Mesodermal cell (in vitro differentiated cells): ENCODE measurements at regions not wholly inside any gene's neighbourhood (a gene's known extent, or its start where the extent isn't known, plus 50 kb on each side); places are given as distances from the start of the nearest gene placed in this dataset.
A peak's percentile ranks its signal among the peaks of the same experiment; 100 is the strongest.

ENCODE experiments used
- H3K27ac ChIP-seq: 2 replicates; pipeline ENCODE4 v1.7.0; 2013; ENCODE audit warnings: mild to moderate bottlenecking, low read depth, low read length, moderate library complexity; ENCODE audit not compliant: severe bottlenecking
- H3K36me3 ChIP-seq: 2 replicates; pipeline ENCODE4 v1.7.1; 2013; ENCODE audit warnings: mild to moderate bottlenecking, low read length, moderate library complexity; ENCODE audit not compliant: control insufficient read depth, insufficient read depth
- H3K4me1 ChIP-seq: one replicate; pipeline ENCODE4 v1.7.1; 2013; ENCODE audit warnings: mild to moderate bottlenecking, low read length; ENCODE audit not compliant: insufficient read depth, control insufficient read depth, poor library complexity, severe bottlenecking
- H3K4me3 ChIP-seq: 2 replicates; pipeline ENCODE4 v1.7.0; 2013; ENCODE audit warnings: low read length, control low read depth, mild to moderate bottlenecking; ENCODE audit not compliant: insufficient read depth, poor library complexity, severe bottlenecking; ENCODE audit errors: extremely low read depth
- H3K9me3 ChIP-seq: 2 replicates; pipeline ENCODE4 v1.7.1; 2013; ENCODE audit warnings: mild to moderate bottlenecking, low read length, moderate library complexity; ENCODE audit not compliant: control insufficient read depth
- WGBS, 2 experiments: methylation state at CpG; one replicate each; pipeline ENCODE4 v1.1.5; 2013; ENCODE audit warnings: missing lambda C conversion rate in 2 of 2; ENCODE audit not compliant: insufficient coverage in 2 of 2; 5-methylcytosine and 5-hydroxymethylcytosine counted together

- Histone ChIP-seq H3K36me3 (no peaks in the 10 kb centered on the region), H3K4me3 (no peak overlapping the region), H3K4me1 (no peaks in the 10 kb centered on the region), H3K27ac (no peak overlapping the region), H3K9me3 (no peaks in the 10 kb centered on the region)
- 50% methylated on average over 1 of the region's 2 CpGs; no CpG with 5 or more reads in 1 of the 2 experiments for WGBS, 2 experiments
Measured at GRCh38 chrX:20639115-20639514, 372.4 kb upstream of the RPS6KA3 start.

GRCh38 chrX:20637351-20637750 lies 370.6 kb upstream of the RPS6KA3 start:
- WGBS, 2 experiments: 80% methylated on average over 2 of the region's 2 CpGs; no CpG with 5 or more reads in 1 of the 2 experiments
- no peak overlapping the region for H3K27ac ChIP-seq

GRCh38 chrX:20633451-20633850 lies 366.7 kb upstream of the RPS6KA3 start:
- no peak overlapping the region for H3K27ac ChIP-seq
- H3K36me3 ChIP-seq: no peaks in the 10 kb centered on the region
- H3K4me1 ChIP-seq: no peaks in the 10 kb centered on the region
- no peak overlapping the region for H3K4me3 ChIP-seq
- H3K9me3 ChIP-seq: no peaks in the 10 kb centered on the region
- no CpG with 5 or more reads among the region's 3 CpGs for WGBS, 2 experiments

More at GRCh38 chrX:20637351-20637750, 370.6 kb upstream of the RPS6KA3 start:
- Histone ChIP-seq H3K4me1 (no peaks in the 10 kb centered on the region), H3K9me3 (no peaks in the 10 kb centered on the region), H3K36me3 (no peaks in the 10 kb centered on the region), H3K4me3 (no peak overlapping the region)

- Histone ChIP-seq H3K9me3 (no peaks in the 10 kb centered on the region), H3K27ac (peak overlapping the region; percentile 41), H3K36me3 (no peaks in the 10 kb centered on the region), H3K4me3 (no peak overlapping the region), H3K4me1 (no peaks in the 10 kb centered on the region)
- WGBS, 2 experiments: no CpG with 5 or more reads among the region's 2 CpGs
Measured at GRCh38 chrX:20623448-20623847, 356.7 kb upstream of the RPS6KA3 start.

- no peak overlapping the region for H3K4me3 ChIP-seq
- no peaks in the 10 kb centered on the region for H3K36me3 ChIP-seq
- no CpG with 5 or more reads among the region's 2 CpGs for WGBS, 2 experiments
- H3K27ac ChIP-seq: no peak overlapping the region
- no peaks in the 10 kb centered on the region for H3K9me3 ChIP-seq
- H3K4me1 ChIP-seq: no peaks in the 10 kb centered on the region
Measured at GRCh38 chrX:20620306-20620705, 353.6 kb upstream of the RPS6KA3 start.

- H3K9me3 ChIP-seq: no peaks in the 10 kb centered on the region
- no peaks in the 10 kb centered on the region for H3K36me3 ChIP-seq
- no peak overlapping the region for H3K4me3 ChIP-seq
- no CpG with 5 or more reads among the region's 3 CpGs for WGBS, 2 experiments
- peaks cover 2% of the 10 kb centered on the region for H3K4me1 ChIP-seq
- H3K27ac ChIP-seq: no peak overlapping the region
Measured at GRCh38 chrX:20609916-20610415, 343.3 kb upstream of the RPS6KA3 start.

GRCh38 chrX:20606831-20607230 lies 340.1 kb upstream of the RPS6KA3 start:
- Histone ChIP-seq H3K4me1 (no peaks in the 10 kb centered on the region), H3K27ac (no peak overlapping the region), H3K9me3 (no peaks in the 10 kb centered on the region), H3K36me3 (no peaks in the 10 kb centered on the region), H3K4me3 (no peak overlapping the region)
- 83 to 90% methylated on average over 1 to 2 of the region's 4 CpGs for whole genome bisulfite sequencing, 2 experiments

- Histone ChIP-seq H3K4me1 (peaks cover 11% of the 10 kb centered on the region), H3K27ac (no peak overlapping the region), H3K9me3 (no peaks in the 10 kb centered on the region), H3K4me3 (no peak overlapping the region), H3K36me3 (no peaks in the 10 kb centered on the region)
- WGBS, 2 experiments: 86 to 100% methylated on average over 2 of the region's 2 CpGs
Measured at GRCh38 chrX:20596856-20597255, 330.1 kb upstream of the RPS6KA3 start.

- Histone ChIP-seq H3K4me3 (no peak overlapping the region), H3K36me3 (no peaks in the 10 kb centered on the region), H3K9me3 (no peaks in the 10 kb centered on the region), H3K4me1 (peaks cover 11% of the 10 kb centered on the region), H3K27ac (peak overlapping the region; percentile 49)
- 90 to 100% methylated on average over 1 to 4 of the region's 6 CpGs for WGBS, 2 experiments
Measured at GRCh38 chrX:20595928-20596575, 329.3 kb upstream of the RPS6KA3 start.

- Histone ChIP-seq H3K36me3 (no peaks in the 10 kb centered on the region), H3K9me3 (no peaks in the 10 kb centered on the region), H3K4me1 (peaks cover 11% of the 10 kb centered on the region), H3K27ac (peak overlapping the region; percentile 49), H3K4me3 (no peak overlapping the region)
- no CpG with 5 or more reads among the region's 2 CpGs for WGBS, 2 experiments
Measured at GRCh38 chrX:20594985-20595384, 328.3 kb upstream of the RPS6KA3 start.

GRCh38 chrX:20593836-20594235 lies 327.1 kb upstream of the RPS6KA3 start:
- 86 to 92% methylated on average over 2 of the region's 2 CpGs for WGBS, 2 experiments
- Histone ChIP-seq H3K27ac (no peak overlapping the region), H3K4me3 (no peak overlapping the region), H3K36me3 (no peaks in the 10 kb centered on the region), H3K9me3 (no peaks in the 10 kb centered on the region), H3K4me1 (peaks cover 11% of the 10 kb centered on the region)
